ENCODE measurements at regions not wholly inside any gene's neighbourhood (a gene's known extent, or its start where the extent isn't known, plus 50 kb on each side); places are given as distances from the start of the nearest gene placed in this dataset.

DNA sequence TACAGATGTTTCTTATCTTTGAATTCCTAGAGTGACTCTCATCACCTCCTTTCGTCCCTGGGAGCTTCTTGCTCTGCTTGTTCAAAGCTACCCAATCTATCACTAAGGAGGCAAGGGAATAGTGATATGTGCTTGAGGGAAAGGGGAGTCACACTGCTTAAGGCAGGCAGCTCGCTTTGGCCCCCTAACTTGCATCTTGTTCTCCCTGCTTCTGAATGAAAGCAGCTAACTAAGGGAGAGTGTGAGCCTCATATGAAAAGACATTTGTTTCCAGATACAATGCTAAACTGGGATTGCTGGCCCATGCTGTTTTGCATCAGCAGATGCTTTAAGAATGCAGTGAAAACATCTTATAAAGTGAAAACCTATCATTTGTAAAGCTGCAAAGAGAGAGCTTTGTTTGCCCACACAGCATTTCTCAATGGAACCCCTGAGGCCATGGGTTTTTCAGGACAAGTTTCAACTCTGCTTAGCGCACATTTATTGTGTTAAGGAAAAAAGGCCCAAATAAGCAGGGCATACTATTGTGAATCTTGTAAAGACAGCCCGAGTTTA lies 367.9 kb upstream of the ADAMTSL1 start:
- TF ChIP-seq, protein P1, sequence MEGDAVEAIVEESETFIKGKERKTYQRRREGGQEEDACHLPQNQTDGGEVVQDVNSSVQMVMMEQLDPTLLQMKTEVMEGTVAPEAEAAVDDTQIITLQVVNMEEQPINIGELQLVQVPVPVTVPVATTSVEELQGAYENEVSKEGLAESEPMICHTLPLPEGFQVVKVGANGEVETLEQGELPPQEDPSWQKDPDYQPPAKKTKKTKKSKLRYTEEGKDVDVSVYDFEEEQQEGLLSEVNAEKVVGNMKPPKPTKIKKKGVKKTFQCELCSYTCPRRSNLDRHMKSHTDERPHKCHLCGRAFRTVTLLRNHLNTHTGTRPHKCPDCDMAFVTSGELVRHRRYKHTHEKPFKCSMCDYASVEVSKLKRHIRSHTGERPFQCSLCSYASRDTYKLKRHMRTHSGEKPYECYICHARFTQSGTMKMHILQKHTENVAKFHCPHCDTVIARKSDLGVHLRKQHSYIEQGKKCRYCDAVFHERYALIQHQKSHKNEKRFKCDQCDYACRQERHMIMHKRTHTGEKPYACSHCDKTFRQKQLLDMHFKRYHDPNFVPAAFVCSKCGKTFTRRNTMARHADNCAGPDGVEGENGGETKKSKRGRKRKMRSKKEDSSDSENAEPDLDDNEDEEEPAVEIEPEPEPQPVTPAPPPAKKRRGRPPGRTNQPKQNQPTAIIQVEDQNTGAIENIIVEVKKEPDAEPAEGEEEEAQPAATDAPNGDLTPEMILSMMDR (IDR thresholded peaks at IDR 0.05; ENCODE audit: insufficient read depth, low read depth, low read length): no peak
- TF ChIP-seq EZH2 (IDR thresholded peaks at IDR 0.05; ENCODE audit: insufficient read depth, low read length): no peak

All from astrocyte (in vitro differentiated cells and primary cell).